ENCODE measurements at regions not wholly inside any gene's neighbourhood (a gene's known extent, or its start where the extent isn't known, plus 50 kb on each side); places are given as distances from the start of the nearest gene placed in this dataset.
A peak's percentile ranks its signal among the peaks of the same experiment; 100 is the strongest.

GRCh38 chr2:122927710-122928557, 1097.2 kb upstream of the CNTNAP5 start:
- Histone ChIP-seq H3K4me1 (ENCODE audit: control insufficient read depth, insufficient read depth, low read length) (peaks cover 3% of the 10 kb centered on the region), H3K9me3 (ENCODE audit: control insufficient read depth, insufficient read depth, low read length) (peaks cover 4% of the 10 kb centered on the region), H3K36me3 (ENCODE audit: control insufficient read depth, insufficient read depth, low read length) (no peaks in the 10 kb centered on the region), H3K4me3 (ENCODE audit: low read depth, low read length) (no peak overlapping the region), H3K27ac (ENCODE audit: low read depth, low read length) (no peak overlapping the region), H3K27me3 (ENCODE audit: control insufficient read depth, insufficient read depth, low read length) (no peaks in the 10 kb centered on the region)
- no CpG with 5 or more reads among the region's 4 CpGs for WGBS (ENCODE audit: insufficient coverage)
- DNase-seq (ENCODE audit: low read depth in 4 of 6, low spot score in 6 of 6): peak in 3 of 6 donors; percentile 15 to 68 (median 51)

GRCh38 chr2:122929347-122929746, 1095.7 kb upstream of the CNTNAP5 start:
- no peaks in the 10 kb centered on the region for H3K27me3 ChIP-seq (ENCODE audit: control insufficient read depth, insufficient read depth, low read length)
- H3K4me1 ChIP-seq (ENCODE audit: control insufficient read depth, insufficient read depth, low read length): peaks cover 3% of the 10 kb centered on the region
- H3K27ac ChIP-seq (ENCODE audit: low read depth, low read length): no peak overlapping the region
- no peak for DNase-seq (ENCODE audit: low read depth in 4 of 6, low spot score in 6 of 6)
- H3K36me3 ChIP-seq (ENCODE audit: control insufficient read depth, insufficient read depth, low read length): no peaks in the 10 kb centered on the region
- peaks cover 4% of the 10 kb centered on the region for H3K9me3 ChIP-seq (ENCODE audit: control insufficient read depth, insufficient read depth, low read length)
- WGBS (ENCODE audit: insufficient coverage): no CpG with 5 or more reads among the region's 1 CpG
- no peak overlapping the region for H3K4me3 ChIP-seq (ENCODE audit: low read depth, low read length)

- WGBS (ENCODE audit: insufficient coverage): no CpG with 5 or more reads among the region's 2 CpGs
- DNase-seq (ENCODE audit: low read depth in 4 of 6, low spot score in 6 of 6): no peak
These were observed 1089.6 kb upstream of the CNTNAP5 start for GRCh38 chr2:122935506-122935905.

GRCh38 chr2:122939796-122940195, 1085.3 kb upstream of the CNTNAP5 start:
- peak in 1 of 6 donors; percentile 18 for DNase-seq (ENCODE audit: low read depth in 4 of 6, low spot score in 6 of 6)
- Histone ChIP-seq H3K9me3 (ENCODE audit: control insufficient read depth, insufficient read depth, low read length) (no peaks in the 10 kb centered on the region), H3K4me3 (ENCODE audit: low read depth, low read length) (no peak overlapping the region), H3K27me3 (ENCODE audit: control insufficient read depth, insufficient read depth, low read length) (no peaks in the 10 kb centered on the region), H3K36me3 (ENCODE audit: control insufficient read depth, insufficient read depth, low read length) (no peaks in the 10 kb centered on the region), H3K27ac (ENCODE audit: low read depth, low read length) (no peak overlapping the region), H3K4me1 (ENCODE audit: control insufficient read depth, insufficient read depth, low read length) (no peaks in the 10 kb centered on the region)
- WGBS (ENCODE audit: insufficient coverage): 38% methylated on average over 3 of the region's 4 CpGs

More at GRCh38 chr2:122935506-122935905, 1089.6 kb upstream of the CNTNAP5 start:
- Histone ChIP-seq H3K27me3 (ENCODE audit: control insufficient read depth, insufficient read depth, low read length) (no peaks in the 10 kb centered on the region), H3K4me3 (ENCODE audit: low read depth, low read length) (no peak overlapping the region), H3K4me1 (ENCODE audit: control insufficient read depth, insufficient read depth, low read length) (no peaks in the 10 kb centered on the region), H3K9me3 (ENCODE audit: control insufficient read depth, insufficient read depth, low read length) (no peaks in the 10 kb centered on the region), H3K27ac (ENCODE audit: low read depth, low read length) (no peak overlapping the region), H3K36me3 (ENCODE audit: control insufficient read depth, insufficient read depth, low read length) (no peaks in the 10 kb centered on the region)

GRCh38 chr2:122949523-122949922, 1075.6 kb upstream of the CNTNAP5 start:
- WGBS (ENCODE audit: insufficient coverage): 100% methylated on average over 1 of the region's 2 CpGs
- Histone ChIP-seq H3K27ac (ENCODE audit: low read depth, low read length) (no peak overlapping the region), H3K9me3 (ENCODE audit: control insufficient read depth, insufficient read depth, low read length) (no peaks in the 10 kb centered on the region), H3K36me3 (ENCODE audit: control insufficient read depth, insufficient read depth, low read length) (no peaks in the 10 kb centered on the region), H3K4me3 (ENCODE audit: low read depth, low read length) (no peak overlapping the region), H3K27me3 (ENCODE audit: control insufficient read depth, insufficient read depth, low read length) (no peaks in the 10 kb centered on the region), H3K4me1 (ENCODE audit: control insufficient read depth, insufficient read depth, low read length) (no peaks in the 10 kb centered on the region)
- no peak for DNase-seq (ENCODE audit: low read depth in 4 of 6, low spot score in 6 of 6)

GRCh38 chr2:122955776-122956175, 1069.3 kb upstream of the CNTNAP5 start:
- Histone ChIP-seq H3K27ac (ENCODE audit: low read depth, low read length) (no peak overlapping the region), H3K4me1 (ENCODE audit: control insufficient read depth, insufficient read depth, low read length) (no peaks in the 10 kb centered on the region), H3K27me3 (ENCODE audit: control insufficient read depth, insufficient read depth, low read length) (no peaks in the 10 kb centered on the region), H3K4me3 (ENCODE audit: low read depth, low read length) (no peak overlapping the region), H3K36me3 (ENCODE audit: control insufficient read depth, insufficient read depth, low read length) (no peaks in the 10 kb centered on the region), H3K9me3 (ENCODE audit: control insufficient read depth, insufficient read depth, low read length) (no peaks in the 10 kb centered on the region)
- no CpG with 5 or more reads among the region's 4 CpGs for WGBS (ENCODE audit: insufficient coverage)
- no peak for DNase-seq (ENCODE audit: low read depth in 4 of 6, low spot score in 6 of 6)

GRCh38 chr2:122960759-122961641, 1064.1 kb upstream of the CNTNAP5 start:
- H3K4me3 ChIP-seq (ENCODE audit: low read depth, low read length): no peak overlapping the region
- no peaks in the 10 kb centered on the region for H3K9me3 ChIP-seq (ENCODE audit: control insufficient read depth, insufficient read depth, low read length)
- no peak overlapping the region for H3K27ac ChIP-seq (ENCODE audit: low read depth, low read length)
- no peaks in the 10 kb centered on the region for H3K36me3 ChIP-seq (ENCODE audit: control insufficient read depth, insufficient read depth, low read length)
- peak in 2 of 6 donors; percentile 31 to 72 for DNase-seq (ENCODE audit: low read depth in 4 of 6, low spot score in 6 of 6)
- no peaks in the 10 kb centered on the region for H3K4me1 ChIP-seq (ENCODE audit: control insufficient read depth, insufficient read depth, low read length)
- H3K27me3 ChIP-seq (ENCODE audit: control insufficient read depth, insufficient read depth, low read length): no peaks in the 10 kb centered on the region
- WGBS (ENCODE audit: insufficient coverage): 63% methylated on average over 1 of the region's 5 CpGs

- 80% methylated on average over 1 of the region's 2 CpGs for WGBS (ENCODE audit: insufficient coverage)
- Histone ChIP-seq H3K27me3 (ENCODE audit: control insufficient read depth, insufficient read depth, low read length) (no peaks in the 10 kb centered on the region), H3K27ac (ENCODE audit: low read depth, low read length) (no peak overlapping the region), H3K36me3 (ENCODE audit: control insufficient read depth, insufficient read depth, low read length) (no peaks in the 10 kb centered on the region), H3K9me3 (ENCODE audit: control insufficient read depth, insufficient read depth, low read length) (peaks cover 2% of the 10 kb centered on the region), H3K4me3 (ENCODE audit: low read depth, low read length) (no peak overlapping the region), H3K4me1 (ENCODE audit: control insufficient read depth, insufficient read depth, low read length) (no peaks in the 10 kb centered on the region)
- no peak for DNase-seq (ENCODE audit: low read depth in 4 of 6, low spot score in 6 of 6)
These were observed 1058.6 kb upstream of the CNTNAP5 start for GRCh38 chr2:122966461-122966860.

GRCh38 chr2:122977580-122977979, 1047.5 kb upstream of the CNTNAP5 start:
- Histone ChIP-seq H3K36me3 (ENCODE audit: control insufficient read depth, insufficient read depth, low read length) (no peaks in the 10 kb centered on the region), H3K4me1 (ENCODE audit: control insufficient read depth, insufficient read depth, low read length) (no peaks in the 10 kb centered on the region), H3K27me3 (ENCODE audit: control insufficient read depth, insufficient read depth, low read length) (no peaks in the 10 kb centered on the region), H3K27ac (ENCODE audit: low read depth, low read length) (no peak overlapping the region), H3K9me3 (ENCODE audit: control insufficient read depth, insufficient read depth, low read length) (no peaks in the 10 kb centered on the region), H3K4me3 (ENCODE audit: low read depth, low read length) (no peak overlapping the region)
- no peak for DNase-seq (ENCODE audit: low read depth in 4 of 6, low spot score in 6 of 6)
- WGBS (ENCODE audit: insufficient coverage): no CpG with 5 or more reads among the region's 1 CpG

All from spinal cord (tissue), 9 donors.